BJ (cell line): ENCODE measurements at regions not wholly inside any gene's neighbourhood (a gene's known extent, or its start where the extent isn't known, plus 50 kb on each side); places are given as distances from the start of the nearest gene placed in this dataset.

ENCODE experiments used
- CTCF ChIA-PET: fragments of 350-600 bp; formaldehyde crosslinking; extraction: SDS; loops from one replicate; lab custom pipeline; 2021; ENCODE audit warnings: antibody characterized with exemption, inconsistent platforms; lab: Yijun Ruan, JAX
- POLR2A ChIA-PET: fragments of 300-600 bp; sonication (Branson Sonifier 250); formaldehyde crosslinking; extraction: SDS; loops from one replicate; lab custom pipeline; 2021; ENCODE audit warnings: antibody characterized with exemption; lab: Charles Lee
- DNase-seq: peaks from one replicate; pipeline ENCODE4 v3.0.0-alpha.2; 2011; ENCODE audit warnings: low read depth
- H3K27me3 ChIP-seq: 2 replicates; pipeline ENCODE4 v1.6.0; 2011; ENCODE audit warnings: low read length; ENCODE audit not compliant: control insufficient read depth, insufficient read depth
- H3K36me3 ChIP-seq: 2 replicates; pipeline ENCODE4 v1.5.1; 2011; ENCODE audit warnings: low read length; ENCODE audit not compliant: control insufficient read depth, insufficient read depth
- H3K4me3 ChIP-seq: 2 replicates; pipeline ENCODE4 v1.5.1; 2011; ENCODE audit warnings: low read depth, mild to moderate bottlenecking, control low read depth, low read length
- TF ChIP-seq, protein P1 (sequence below): IDR thresholded peaks from 2 replicates; pipeline ENCODE4 v1.5.1; 2011; ENCODE audit warnings: low read depth, mild to moderate bottlenecking, control low read depth, inconsistent platforms, low read length, moderate library complexity; ENCODE audit not compliant: insufficient read depth

DNA sequence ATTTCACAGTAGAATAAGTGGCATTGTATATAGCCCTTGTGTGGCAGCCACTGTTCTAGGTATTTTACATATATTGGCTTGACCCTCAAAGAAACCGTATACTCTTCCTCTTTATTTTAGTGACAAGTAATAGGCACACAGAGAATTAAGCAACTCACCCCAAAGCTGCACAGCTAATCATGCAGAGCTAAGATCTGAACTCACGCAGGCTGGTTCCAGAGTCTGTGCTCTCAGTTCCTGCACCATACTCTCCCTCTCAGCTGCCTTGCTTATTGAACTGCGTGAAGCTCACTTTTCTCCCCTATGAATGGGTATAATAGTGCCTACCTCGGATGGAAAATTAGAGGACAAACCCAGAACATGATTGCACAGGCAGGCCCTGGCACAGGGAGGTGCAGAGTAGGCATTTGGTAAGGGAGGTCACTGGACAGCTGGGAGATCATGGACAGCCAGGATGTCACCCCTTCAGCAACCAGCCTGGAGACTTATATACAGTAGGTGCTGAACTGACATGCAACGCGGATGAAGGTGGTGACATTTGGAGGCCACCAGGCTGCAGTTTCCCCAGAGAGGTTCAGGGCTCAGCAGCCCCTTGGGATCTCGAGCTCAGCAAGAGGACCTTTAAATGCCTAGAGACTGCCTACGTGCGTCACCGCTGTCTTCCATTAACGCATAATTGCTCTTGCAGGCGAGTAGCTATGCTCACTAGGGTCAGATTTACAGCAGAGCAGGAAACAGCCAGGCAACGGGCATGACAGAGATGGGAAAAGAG is 78.4 kb upstream of the TP53I11 start:
- Histone ChIP-seq H3K4me3 (no peak overlapping the region), H3K36me3 (no peaks in the 10 kb centered on the region), H3K27me3 (peaks cover 4% of the 10 kb centered on the region)
- DNase-seq = no peak
- TF ChIP-seq, protein P1, sequence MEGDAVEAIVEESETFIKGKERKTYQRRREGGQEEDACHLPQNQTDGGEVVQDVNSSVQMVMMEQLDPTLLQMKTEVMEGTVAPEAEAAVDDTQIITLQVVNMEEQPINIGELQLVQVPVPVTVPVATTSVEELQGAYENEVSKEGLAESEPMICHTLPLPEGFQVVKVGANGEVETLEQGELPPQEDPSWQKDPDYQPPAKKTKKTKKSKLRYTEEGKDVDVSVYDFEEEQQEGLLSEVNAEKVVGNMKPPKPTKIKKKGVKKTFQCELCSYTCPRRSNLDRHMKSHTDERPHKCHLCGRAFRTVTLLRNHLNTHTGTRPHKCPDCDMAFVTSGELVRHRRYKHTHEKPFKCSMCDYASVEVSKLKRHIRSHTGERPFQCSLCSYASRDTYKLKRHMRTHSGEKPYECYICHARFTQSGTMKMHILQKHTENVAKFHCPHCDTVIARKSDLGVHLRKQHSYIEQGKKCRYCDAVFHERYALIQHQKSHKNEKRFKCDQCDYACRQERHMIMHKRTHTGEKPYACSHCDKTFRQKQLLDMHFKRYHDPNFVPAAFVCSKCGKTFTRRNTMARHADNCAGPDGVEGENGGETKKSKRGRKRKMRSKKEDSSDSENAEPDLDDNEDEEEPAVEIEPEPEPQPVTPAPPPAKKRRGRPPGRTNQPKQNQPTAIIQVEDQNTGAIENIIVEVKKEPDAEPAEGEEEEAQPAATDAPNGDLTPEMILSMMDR = no peak
- CTCF ChIA-PET = interaction anchor here (0.7 kb wide), 1 partner anchor 50 kb away, joined by 3 read pairs; no protein-coding TSS in a partner anchor
- POLR2A ChIA-PET = no interaction called here

DNA sequence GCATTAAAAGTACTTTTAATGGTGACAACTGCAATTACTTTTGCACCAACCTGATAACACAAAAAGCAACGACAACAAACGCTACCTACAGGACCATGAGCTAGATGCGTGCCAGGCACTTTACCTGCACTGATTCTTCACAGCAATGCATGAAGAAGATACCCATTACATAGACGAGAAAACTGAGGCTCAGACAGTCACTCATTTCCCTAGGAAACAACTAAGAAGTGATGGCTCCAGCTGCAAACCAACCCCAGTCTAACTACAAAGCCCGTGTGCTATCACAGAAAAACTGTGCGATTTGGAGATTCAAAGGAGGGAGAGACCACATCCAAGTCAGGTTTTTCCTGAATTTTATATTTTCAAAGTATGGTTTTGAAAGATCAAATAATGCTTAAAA is 80.1 kb upstream of the TP53I11 start:
- ChIA-PET POLR2A (no interaction called here), CTCF (no interaction called here)
- H3K27me3 ChIP-seq = peaks cover 2% of the 10 kb centered on the region
- no peaks in the 10 kb centered on the region for H3K36me3 ChIP-seq
- TF ChIP-seq, protein P1 = no peak
- DNase-seq = no peak
- no peak overlapping the region for H3K4me3 ChIP-seq

DNA sequence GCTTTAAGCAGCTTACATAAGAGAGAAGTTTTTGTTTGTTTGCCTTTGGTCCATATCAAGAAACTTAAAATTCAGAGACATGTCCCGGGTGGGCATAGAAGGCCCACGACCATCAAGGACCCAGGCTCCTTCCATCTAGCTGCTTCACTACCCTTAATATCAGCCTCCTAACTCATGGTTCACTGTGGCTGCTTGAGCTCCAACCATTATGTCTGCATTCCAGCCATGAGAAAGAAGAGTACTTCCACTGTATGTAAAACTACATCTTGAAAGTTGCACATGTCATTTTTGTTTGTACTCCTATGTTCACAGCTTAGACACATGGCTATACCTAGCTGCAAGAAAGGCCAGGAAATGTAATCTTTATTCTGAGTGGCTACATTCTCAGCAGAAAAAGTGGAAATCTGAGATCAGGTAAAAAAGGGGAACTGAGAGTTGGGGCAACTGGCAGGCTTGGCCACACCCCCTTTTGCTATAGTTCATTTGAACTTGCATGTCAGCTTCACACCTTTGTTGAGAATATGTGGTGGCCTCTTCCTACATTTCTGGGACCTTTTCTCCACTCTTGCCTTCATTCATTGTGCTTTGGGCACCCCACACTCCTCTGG is 81.3 kb upstream of the TP53I11 start:
- TF ChIP-seq, protein P1 = no peak
- ChIA-PET CTCF (interaction anchor here (1.1 kb wide), 1 partner anchor 70 kb away, joined by 3 read pairs; no protein-coding TSS in a partner anchor), POLR2A (no interaction called here)
- no peak overlapping the region for H3K4me3 ChIP-seq
- H3K36me3 ChIP-seq = no peaks in the 10 kb centered on the region
- H3K27me3 ChIP-seq = peaks cover 2% of the 10 kb centered on the region
- DNase-seq = no peak

DNA sequence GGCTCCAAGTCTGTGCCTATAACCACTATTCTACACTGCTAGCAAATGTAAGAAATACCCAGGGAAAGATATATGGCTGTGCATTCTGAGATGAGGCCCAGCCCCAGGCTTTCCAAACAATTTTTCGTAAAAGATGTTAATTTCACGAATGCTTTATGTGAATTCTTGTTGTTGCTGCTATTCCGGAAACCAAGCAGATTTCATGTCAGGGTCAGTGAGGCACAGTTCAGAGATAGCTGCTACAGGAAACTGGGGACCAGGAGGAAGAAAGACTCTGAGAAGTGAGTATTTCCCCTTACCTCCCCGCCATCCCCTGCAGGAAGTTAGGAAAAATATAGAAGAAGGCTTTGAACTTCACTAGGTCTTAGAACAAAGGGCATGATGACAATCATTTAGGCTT is 84.7 kb upstream of the TP53I11 start:
- Histone ChIP-seq H3K36me3 (no peaks in the 10 kb centered on the region), H3K4me3 (no peak overlapping the region), H3K27me3 (no peaks in the 10 kb centered on the region; the same call in 1 of the 2 replicates)
- ChIA-PET CTCF (no interaction called here), POLR2A (no interaction called here)
- DNase-seq = no peak
- TF ChIP-seq, protein P1 = no peak

DNA sequence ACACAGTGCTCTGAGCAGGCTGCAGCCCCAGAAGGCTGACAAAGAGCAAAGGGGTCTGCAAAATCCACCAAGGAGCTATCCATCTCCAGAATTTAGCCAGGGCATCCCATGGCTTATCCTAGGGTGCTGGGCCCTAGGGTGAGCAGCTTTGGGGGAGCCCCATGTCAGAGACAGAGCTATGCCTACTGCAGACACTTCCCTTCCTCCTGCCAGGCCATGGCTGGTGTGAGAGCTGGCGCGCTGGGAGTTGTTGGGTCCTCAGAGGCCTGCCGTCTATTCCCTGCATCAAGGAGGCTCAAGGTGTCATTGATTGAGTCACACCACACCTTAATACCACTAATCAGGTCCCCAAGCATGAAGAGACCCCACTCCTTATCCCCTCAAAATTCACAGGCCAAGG is 85.3 kb upstream of the TP53I11 start:
- TF ChIP-seq, protein P1 = no peak
- Histone ChIP-seq H3K27me3 (no peaks in the 10 kb centered on the region; the same call in 1 of the 2 replicates), H3K4me3 (no peak overlapping the region), H3K36me3 (no peaks in the 10 kb centered on the region)
- ChIA-PET POLR2A (no interaction called here), CTCF (no interaction called here)
- no peak for DNase-seq
